ENCODE measurements at regions not wholly inside any gene's neighbourhood (a gene's known extent, or its start where the extent isn't known, plus 50 kb on each side); places are given as distances from the start of the nearest gene placed in this dataset.

DNA sequence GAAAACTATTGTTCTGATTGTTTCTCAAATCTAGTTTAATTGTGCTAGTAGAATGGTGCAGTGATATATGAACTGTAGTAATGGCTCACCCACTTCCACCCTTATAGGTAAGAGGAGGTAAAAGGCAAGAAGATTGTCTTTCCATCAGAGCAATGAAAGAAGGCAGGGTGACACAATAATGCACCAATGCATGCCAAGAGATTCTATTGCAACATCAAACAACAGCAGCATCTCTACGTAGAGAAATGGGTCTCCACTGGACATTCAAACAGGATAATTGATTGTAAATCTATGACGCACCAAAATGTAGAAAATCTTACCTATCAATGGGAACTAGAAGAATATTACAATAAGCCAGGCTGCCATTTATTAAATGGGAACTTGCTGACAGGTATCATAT is 107.0 kb upstream of the ISL1 start:
- TF ChIP-seq, protein P1, sequence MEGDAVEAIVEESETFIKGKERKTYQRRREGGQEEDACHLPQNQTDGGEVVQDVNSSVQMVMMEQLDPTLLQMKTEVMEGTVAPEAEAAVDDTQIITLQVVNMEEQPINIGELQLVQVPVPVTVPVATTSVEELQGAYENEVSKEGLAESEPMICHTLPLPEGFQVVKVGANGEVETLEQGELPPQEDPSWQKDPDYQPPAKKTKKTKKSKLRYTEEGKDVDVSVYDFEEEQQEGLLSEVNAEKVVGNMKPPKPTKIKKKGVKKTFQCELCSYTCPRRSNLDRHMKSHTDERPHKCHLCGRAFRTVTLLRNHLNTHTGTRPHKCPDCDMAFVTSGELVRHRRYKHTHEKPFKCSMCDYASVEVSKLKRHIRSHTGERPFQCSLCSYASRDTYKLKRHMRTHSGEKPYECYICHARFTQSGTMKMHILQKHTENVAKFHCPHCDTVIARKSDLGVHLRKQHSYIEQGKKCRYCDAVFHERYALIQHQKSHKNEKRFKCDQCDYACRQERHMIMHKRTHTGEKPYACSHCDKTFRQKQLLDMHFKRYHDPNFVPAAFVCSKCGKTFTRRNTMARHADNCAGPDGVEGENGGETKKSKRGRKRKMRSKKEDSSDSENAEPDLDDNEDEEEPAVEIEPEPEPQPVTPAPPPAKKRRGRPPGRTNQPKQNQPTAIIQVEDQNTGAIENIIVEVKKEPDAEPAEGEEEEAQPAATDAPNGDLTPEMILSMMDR (tag by site-specific recombination; IDR thresholded peaks at IDR 0.05), result no peak
- TF ChIP-seq, protein P2, sequence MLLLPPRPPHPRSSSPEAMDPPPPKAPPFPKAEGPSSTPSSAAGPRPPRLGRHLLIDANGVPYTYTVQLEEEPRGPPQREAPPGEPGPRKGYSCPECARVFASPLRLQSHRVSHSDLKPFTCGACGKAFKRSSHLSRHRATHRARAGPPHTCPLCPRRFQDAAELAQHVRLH (tag by site-specific recombination; IDR thresholded peaks at IDR 0.05), result no peak
- no peak for TF ChIP-seq ZNF776 (tag by site-specific recombination; IDR thresholded peaks at IDR 0.05; ENCODE audit: borderline replicate concordance)
- TF ChIP-seq ZNF510 (tag by site-specific recombination; IDR thresholded peaks at IDR 0.05; ENCODE audit: insufficient replicate concordance), result no peak
- TF ChIP-seq ZBTB1 (tag by site-specific recombination; IDR thresholded peaks at IDR 0.05), result no peak
- TF ChIP-seq ZNF341 (tag by site-specific recombination; IDR thresholded peaks at IDR 0.05; ENCODE audit: low read depth), result no peak
- no peak for TF ChIP-seq ZSCAN23 (tag by site-specific recombination; IDR thresholded peaks at IDR 0.05)
- TF ChIP-seq, protein P3, sequence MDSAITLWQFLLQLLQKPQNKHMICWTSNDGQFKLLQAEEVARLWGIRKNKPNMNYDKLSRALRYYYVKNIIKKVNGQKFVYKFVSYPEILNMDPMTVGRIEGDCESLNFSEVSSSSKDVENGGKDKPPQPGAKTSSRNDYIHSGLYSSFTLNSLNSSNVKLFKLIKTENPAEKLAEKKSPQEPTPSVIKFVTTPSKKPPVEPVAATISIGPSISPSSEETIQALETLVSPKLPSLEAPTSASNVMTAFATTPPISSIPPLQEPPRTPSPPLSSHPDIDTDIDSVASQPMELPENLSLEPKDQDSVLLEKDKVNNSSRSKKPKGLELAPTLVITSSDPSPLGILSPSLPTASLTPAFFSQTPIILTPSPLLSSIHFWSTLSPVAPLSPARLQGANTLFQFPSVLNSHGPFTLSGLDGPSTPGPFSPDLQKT (IDR thresholded peaks at IDR 0.05; ENCODE audit: borderline replicate concordance, low read depth, low read length), result no peak
- TF ChIP-seq ZNF214 (tag by site-specific recombination; IDR thresholded peaks at IDR 0.05; ENCODE audit: borderline replicate concordance), result no peak
- no peak for TF ChIP-seq ZNF2 (tag by site-specific recombination; IDR thresholded peaks at IDR 0.05)
- no peak for TF ChIP-seq ZNF530 (tag by site-specific recombination; IDR thresholded peaks at IDR 0.05; ENCODE audit: low read depth)
- TF ChIP-seq, protein P4, sequence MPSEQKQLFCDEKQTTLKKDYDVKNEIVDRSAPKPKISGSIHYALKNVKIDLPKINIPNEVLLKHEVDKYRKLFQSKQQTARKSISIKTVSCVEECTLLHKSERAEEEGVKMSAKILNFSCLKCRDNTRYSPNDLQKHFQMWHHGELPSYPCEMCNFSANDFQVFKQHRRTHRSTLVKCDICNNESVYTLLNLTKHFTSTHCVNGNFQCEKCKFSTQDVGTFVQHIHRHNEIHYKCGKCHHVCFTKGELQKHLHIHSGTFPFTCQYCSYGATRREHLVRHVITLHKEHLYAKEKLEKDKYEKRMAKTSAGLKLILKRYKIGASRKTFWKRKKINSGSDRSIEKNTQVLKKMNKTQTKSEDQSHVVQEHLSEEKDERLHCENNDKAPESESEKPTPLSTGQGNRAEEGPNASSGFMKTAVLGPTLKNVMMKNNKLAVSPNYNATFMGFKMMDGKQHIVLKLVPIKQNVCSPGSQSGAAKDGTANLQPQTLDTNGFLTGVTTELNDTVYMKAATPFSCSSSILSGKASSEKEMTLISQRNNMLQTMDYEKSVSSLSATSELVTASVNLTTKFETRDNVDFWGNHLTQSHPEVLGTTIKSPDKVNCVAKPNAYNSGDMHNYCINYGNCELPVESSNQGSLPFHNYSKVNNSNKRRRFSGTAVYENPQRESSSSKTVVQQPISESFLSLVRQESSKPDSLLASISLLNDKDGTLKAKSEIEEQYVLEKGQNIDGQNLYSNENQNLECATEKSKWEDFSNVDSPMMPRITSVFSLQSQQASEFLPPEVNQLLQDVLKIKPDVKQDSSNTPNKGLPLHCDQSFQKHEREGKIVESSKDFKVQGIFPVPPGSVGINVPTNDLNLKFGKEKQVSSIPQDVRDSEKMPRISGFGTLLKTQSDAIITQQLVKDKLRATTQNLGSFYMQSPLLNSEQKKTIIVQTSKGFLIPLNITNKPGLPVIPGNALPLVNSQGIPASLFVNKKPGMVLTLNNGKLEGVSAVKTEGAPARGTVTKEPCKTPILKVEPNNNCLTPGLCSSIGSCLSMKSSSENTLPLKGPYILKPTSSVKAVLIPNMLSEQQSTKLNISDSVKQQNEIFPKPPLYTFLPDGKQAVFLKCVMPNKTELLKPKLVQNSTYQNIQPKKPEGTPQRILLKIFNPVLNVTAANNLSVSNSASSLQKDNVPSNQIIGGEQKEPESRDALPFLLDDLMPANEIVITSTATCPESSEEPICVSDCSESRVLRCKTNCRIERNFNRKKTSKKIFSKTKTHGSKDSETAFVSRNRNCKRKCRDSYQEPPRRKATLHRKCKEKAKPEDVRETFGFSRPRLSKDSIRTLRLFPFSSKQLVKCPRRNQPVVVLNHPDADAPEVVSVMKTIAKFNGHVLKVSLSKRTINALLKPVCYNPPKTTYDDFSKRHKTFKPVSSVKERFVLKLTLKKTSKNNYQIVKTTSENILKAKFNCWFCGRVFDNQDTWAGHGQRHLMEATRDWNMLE (tag by site-specific recombination; conservative IDR thresholded peaks at IDR 0.05; ENCODE audit: low read depth), result no peak
- TF ChIP-seq ZNF266 (tag by site-specific recombination; IDR thresholded peaks at IDR 0.05; ENCODE audit: low read depth), result no peak
- no peak for TF ChIP-seq ZNF133 (tag by site-specific recombination; IDR thresholded peaks at IDR 0.05)
